ENCODE measurements at regions not wholly inside any gene's neighbourhood (a gene's known extent, or its start where the extent isn't known, plus 50 kb on each side); places are given as distances from the start of the nearest gene placed in this dataset.
"Not testable (repeated sequence)": the region's sequence is repeated elsewhere in the genome, so short reads cannot be mapped to it uniquely, and the experiment has no call there.

DNA sequence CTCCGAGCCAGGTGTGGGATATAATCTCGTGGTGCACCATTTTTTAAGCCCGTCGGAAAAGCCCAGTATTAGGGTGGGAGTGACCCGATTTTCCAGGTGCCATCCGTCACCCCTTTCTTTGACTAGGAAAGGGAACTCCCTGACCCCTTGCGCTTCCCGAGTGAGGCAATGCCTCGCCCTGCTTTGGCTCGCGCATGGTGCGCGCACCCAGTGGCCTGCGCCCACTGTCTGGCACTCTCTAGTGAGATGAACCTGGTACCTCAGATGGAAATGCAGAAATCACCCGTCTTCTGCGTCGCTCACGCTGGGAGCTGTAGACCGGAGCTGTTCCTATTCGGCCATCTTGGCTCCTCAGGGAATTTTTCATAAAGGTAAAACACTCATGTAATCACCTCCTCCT, 63.9 kb downstream of the RWDD3 start:
- DNase-seq (ENCODE audit: low spot score); H3K4me1 Mint-ChIP-seq (ENCODE audit: low read depth); H3K4me3 Mint-ChIP-seq; H3K36me3 Mint-ChIP-seq (ENCODE audit: low read depth); H3K27me3 Mint-ChIP-seq (ENCODE audit: low read depth); H3K9me3 Mint-ChIP-seq; H3K27ac Mint-ChIP-seq: not testable (repeated sequence)

DNA sequence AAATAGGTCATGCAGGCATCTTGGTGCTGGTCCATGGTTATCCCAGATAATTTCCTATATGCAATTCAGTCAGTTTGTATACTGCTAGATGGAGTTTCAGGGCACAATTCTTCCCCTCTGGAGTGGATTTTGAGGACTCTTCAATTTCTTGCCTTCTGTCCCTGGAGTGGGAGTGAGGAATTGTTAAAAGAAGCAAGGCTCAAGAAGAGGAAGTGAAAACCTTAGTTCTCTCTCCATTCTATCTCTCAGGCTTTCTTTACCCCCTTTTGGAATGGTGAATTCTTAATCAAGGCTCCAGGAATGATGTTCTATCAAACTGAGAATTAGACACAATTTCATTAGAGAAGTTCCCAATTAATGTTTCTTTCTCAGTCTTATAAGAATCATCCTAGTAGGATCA, 67.1 kb downstream of the RWDD3 start:
- Mint-ChIP-seq H3K4me3 (no peak overlapping the region), H3K27me3 (ENCODE audit: low read depth) (no peaks in the 10 kb centered on the region), H3K4me1 (ENCODE audit: low read depth) (no peaks in the 10 kb centered on the region), H3K36me3 (ENCODE audit: low read depth) (no peaks in the 10 kb centered on the region), H3K9me3 (no peaks in the 10 kb centered on the region), H3K27ac (no peak overlapping the region)
- no peak for DNase-seq (ENCODE audit: low spot score)

DNA sequence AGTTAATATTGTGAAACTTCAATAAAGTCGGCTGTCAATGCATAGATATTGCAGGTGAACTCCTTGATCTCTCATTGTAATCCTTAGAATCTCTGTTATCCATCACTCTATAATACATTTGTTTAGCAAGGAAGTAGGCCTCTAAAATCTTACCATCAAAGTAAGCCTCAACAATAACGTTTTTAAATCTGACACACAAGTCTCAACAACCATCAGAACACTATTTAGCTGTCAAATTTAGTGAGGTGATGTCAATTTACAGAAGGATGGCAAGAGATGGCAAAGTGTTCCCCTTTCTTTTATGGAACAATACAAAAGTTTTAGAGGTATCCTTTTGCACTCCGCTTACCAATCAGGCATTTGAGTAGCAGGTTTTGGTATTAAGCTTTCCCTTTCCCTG, 67.6 kb downstream of the RWDD3 start:
- H3K27ac Mint-ChIP-seq = no peak overlapping the region
- H3K4me1 Mint-ChIP-seq (ENCODE audit: low read depth) = no peaks in the 10 kb centered on the region
- no peaks in the 10 kb centered on the region for H3K36me3 Mint-ChIP-seq (ENCODE audit: low read depth)
- H3K27me3 Mint-ChIP-seq (ENCODE audit: low read depth) = no peaks in the 10 kb centered on the region
- no peak for DNase-seq (ENCODE audit: low spot score)
- no peak overlapping the region for H3K4me3 Mint-ChIP-seq
- H3K9me3 Mint-ChIP-seq = no peaks in the 10 kb centered on the region

DNA sequence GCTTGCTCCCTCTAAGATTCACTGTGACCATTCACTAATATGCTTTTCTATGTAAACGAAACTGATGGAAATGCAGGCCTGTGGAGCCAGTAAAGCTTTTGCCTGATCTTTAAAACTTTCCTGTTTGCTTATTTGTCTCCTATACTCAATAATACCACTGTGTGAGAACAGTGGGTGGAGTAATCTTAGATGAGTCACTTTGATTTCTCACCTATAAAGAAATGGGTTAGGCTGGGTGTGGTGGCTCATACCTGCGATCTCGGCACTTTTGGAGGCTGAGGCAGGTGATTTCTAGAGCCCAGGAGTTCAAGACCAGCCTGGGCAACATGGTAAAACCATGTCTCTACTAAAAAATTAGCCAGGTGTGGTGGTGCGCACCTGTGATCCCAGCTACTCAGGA, 70.8 kb downstream of the RWDD3 start:
- Mint-ChIP-seq H3K27ac (no peak overlapping the region), H3K36me3 (ENCODE audit: low read depth) (no peaks in the 10 kb centered on the region), H3K9me3 (no peaks in the 10 kb centered on the region), H3K4me1 (ENCODE audit: low read depth) (no peaks in the 10 kb centered on the region), H3K4me3 (no peak overlapping the region), H3K27me3 (ENCODE audit: low read depth) (no peaks in the 10 kb centered on the region)
- DNase-seq (ENCODE audit: low spot score) = no peak

DNA sequence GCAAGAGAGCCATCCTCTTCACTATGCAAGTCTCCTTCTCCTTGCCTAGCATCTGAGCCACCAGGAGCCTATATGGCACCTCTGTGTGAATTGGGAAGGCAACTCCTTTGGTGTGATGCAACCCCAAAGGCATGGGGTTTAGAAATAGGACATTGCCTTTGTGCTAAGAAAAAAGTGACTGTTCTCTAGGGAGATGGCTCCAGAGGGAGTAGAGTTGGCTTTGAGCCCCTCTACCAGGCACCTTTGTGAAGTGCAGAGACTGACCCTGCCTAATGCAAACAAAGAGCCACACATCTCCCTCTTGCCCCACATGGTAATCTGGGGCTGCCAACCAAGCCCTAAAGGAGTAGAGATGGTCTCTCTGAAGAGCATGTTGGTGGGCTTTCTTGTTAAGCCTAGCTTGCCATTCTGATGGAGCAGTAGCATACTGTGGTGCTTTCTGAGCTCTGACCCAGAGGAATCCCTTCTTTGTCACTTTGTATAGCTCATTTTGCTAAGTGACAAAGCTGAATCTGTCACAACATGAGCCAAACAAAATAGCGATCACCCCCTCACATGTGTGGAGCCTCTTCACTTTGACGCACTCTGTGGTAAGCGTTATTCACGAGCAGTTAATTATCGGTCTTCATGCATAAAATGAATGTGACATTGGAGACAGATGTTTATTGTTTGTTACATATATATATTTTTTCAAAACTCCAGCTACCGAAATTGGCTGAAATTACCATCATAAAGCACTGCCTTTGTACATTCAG, 74.4 kb downstream of the RWDD3 start:
- Mint-ChIP-seq H3K4me3 (no peak overlapping the region), H3K9me3 (no peaks in the 10 kb centered on the region), H3K4me1 (ENCODE audit: low read depth) (no peaks in the 10 kb centered on the region), H3K27me3 (ENCODE audit: low read depth) (no peaks in the 10 kb centered on the region), H3K36me3 (ENCODE audit: low read depth) (no peaks in the 10 kb centered on the region), H3K27ac (no peak overlapping the region)
- DNase-seq (ENCODE audit: low spot score) = no peak

DNA sequence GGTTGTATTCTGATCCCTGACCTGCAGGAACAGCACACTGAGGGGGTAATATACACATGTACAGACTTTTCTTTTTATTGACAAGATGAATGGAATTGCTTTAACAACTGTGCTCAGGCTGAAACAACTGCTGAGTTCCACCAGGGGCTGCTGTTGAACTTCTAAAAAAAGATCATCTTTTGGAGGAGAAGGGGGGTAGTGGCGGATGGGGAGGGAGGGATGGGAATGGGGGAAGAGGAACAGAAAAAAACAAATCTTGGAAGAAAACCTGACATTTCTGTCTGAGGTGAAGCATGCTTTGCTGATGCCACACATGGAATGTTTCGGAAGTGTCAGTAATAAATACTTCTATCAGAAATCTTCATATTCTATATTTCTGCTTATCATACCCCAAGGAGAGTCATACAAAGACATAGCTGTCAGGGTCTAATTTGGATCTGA, 75.0 kb downstream of the RWDD3 start:
- Mint-ChIP-seq H3K4me3 (no peak overlapping the region), H3K36me3 (ENCODE audit: low read depth) (no peaks in the 10 kb centered on the region), H3K27ac (no peak overlapping the region), H3K9me3 (no peaks in the 10 kb centered on the region), H3K4me1 (ENCODE audit: low read depth) (no peaks in the 10 kb centered on the region), H3K27me3 (ENCODE audit: low read depth) (no peaks in the 10 kb centered on the region)
- no peak for DNase-seq (ENCODE audit: low spot score)

DNA sequence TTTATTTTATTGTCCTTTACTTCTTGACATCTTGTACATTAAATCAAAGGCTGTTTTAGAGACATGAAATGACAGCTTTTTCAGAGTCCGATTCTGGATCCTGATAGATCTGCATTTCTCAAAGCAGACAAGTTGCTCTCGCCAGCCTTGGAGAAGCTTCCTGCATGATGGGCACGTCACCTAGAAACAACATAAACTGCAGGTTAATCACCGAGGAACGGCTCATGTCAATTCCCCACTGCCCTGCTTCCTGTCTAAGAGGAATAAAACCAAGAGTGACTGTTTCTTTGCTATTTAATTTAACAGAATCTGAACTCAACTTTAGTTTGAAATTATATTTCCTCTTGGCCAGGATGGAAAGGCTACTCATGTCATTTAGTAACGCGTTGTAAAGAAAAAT, 77.0 kb downstream of the RWDD3 start:
- H3K4me1 Mint-ChIP-seq (ENCODE audit: low read depth) = no peaks in the 10 kb centered on the region
- no peak overlapping the region for H3K27ac Mint-ChIP-seq
- no peak for DNase-seq (ENCODE audit: low spot score)
- H3K36me3 Mint-ChIP-seq (ENCODE audit: low read depth) = no peaks in the 10 kb centered on the region
- no peaks in the 10 kb centered on the region for H3K27me3 Mint-ChIP-seq (ENCODE audit: low read depth)
- no peak overlapping the region for H3K4me3 Mint-ChIP-seq
- no peaks in the 10 kb centered on the region for H3K9me3 Mint-ChIP-seq

DNA sequence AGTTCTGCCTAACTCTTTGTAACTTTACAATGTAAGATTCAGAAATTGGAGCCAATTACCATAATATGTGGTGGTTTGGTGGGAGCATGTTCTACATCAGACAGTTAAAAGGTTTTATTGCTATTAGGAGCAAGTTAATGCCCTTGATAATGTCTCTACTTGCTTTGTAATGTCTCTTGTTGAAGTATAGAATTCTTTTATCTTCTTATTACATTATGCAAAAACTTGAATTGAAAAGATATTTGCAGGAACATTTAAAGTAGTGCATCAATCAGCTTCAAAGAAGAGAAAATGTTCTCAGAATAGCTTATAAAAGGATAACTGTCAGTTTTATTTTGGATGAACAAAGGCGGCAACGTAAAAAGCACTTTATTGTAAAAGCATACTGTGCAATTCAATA, 77.8 kb downstream of the RWDD3 start:
- DNase-seq (ENCODE audit: low spot score) = no peak
- no peak overlapping the region for H3K4me3 Mint-ChIP-seq
- H3K36me3 Mint-ChIP-seq (ENCODE audit: low read depth) = no peaks in the 10 kb centered on the region
- H3K9me3 Mint-ChIP-seq = no peaks in the 10 kb centered on the region
- H3K27ac Mint-ChIP-seq = no peak overlapping the region
- no peaks in the 10 kb centered on the region for H3K27me3 Mint-ChIP-seq (ENCODE audit: low read depth)
- no peaks in the 10 kb centered on the region for H3K4me1 Mint-ChIP-seq (ENCODE audit: low read depth)

DNA sequence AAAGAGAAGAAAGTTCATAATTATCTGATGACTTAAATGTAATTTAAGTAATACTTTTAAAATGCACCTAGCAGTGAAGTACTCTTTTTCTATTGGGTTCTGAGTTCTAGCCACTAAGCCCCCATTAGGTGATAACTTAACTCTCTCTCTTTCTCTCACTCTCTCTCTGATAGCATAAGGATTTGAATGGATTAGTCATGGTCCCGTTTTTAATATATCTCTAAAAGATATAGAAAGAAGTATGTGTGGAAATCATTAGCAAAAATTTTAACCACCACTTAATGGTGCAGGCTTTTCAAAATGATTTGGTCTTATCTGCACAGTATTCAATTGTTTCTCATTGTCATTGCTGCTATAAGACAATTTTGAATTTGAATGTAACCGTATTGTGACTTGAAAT, 78.2 kb downstream of the RWDD3 start:
- no peak for DNase-seq (ENCODE audit: low spot score)
- Mint-ChIP-seq H3K36me3 (ENCODE audit: low read depth) (no peaks in the 10 kb centered on the region), H3K27me3 (ENCODE audit: low read depth) (no peaks in the 10 kb centered on the region), H3K9me3 (no peaks in the 10 kb centered on the region), H3K4me1 (ENCODE audit: low read depth) (no peaks in the 10 kb centered on the region), H3K4me3 (no peak overlapping the region), H3K27ac (no peak overlapping the region)

DNA sequence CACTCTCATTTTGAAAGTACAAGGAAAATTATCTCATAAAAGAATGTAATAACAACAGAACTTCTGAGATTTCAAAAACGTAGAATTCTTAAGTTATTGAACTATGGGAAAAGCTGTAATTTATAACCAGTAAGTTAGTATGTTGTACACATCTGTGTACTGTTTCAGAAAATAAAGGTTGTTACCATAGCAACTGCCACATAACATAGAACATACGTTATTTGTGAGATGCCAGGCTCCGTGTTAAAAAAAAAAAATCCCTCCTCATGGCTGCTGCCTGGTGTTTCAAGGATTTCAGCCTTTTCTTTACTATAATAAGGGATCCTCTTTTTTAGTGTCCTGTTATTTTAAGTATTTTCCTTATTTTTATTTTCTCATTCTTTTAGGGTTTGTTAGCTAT, 79.5 kb downstream of the RWDD3 start:
- Mint-ChIP-seq H3K36me3 (ENCODE audit: low read depth) (no peaks in the 10 kb centered on the region), H3K27ac (no peak overlapping the region), H3K4me3 (no peak overlapping the region), H3K9me3 (no peaks in the 10 kb centered on the region), H3K27me3 (ENCODE audit: low read depth) (no peaks in the 10 kb centered on the region), H3K4me1 (ENCODE audit: low read depth) (no peaks in the 10 kb centered on the region)
- DNase-seq (ENCODE audit: low spot score) = no peak

DNA sequence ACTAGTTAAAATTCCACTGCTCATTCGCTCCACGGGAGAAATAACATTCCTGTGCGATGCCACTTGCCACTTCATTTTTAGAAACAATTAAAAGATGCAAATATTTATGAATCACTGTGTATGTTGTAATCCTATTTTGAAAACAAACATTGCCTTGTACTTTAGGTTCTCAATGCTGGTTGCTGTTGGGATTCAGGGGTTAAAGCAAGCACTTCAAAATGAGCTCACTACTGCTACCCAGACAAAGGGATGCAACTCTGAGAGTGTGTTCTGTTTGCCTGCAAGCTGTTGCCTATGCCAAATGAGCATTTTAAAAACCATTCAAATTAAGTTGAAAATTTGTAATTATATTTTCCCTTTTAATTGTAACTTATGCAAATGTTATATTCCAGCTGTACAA, 87.5 kb downstream of the RWDD3 start:
- Mint-ChIP-seq H3K4me1 (ENCODE audit: low read depth) (no peaks in the 10 kb centered on the region), H3K4me3 (no peak overlapping the region), H3K9me3 (no peaks in the 10 kb centered on the region), H3K36me3 (ENCODE audit: low read depth) (no peaks in the 10 kb centered on the region), H3K27ac (no peak overlapping the region), H3K27me3 (ENCODE audit: low read depth) (no peaks in the 10 kb centered on the region)
- no peak for DNase-seq (ENCODE audit: low spot score)

DNA sequence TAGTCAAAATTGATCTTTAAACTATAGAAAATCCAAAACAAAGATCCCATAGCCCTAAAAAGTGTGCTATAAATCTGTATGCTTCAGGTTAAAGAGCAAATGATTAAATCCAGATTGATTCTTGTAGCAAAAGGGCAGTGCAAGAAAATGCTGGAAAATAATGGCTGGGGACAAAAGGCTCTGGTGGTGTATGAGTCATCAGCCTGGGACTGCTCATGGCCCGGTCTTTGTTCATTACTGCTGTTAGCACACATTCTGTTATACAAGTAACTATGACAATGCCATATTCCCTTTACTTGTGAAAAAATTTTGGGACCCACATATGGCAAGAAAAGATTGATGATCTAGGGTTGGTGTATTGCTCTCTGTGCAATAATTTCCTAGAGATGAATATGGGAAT, 89.1 kb downstream of the RWDD3 start:
- no peak overlapping the region for H3K27ac Mint-ChIP-seq
- no peaks in the 10 kb centered on the region for H3K27me3 Mint-ChIP-seq (ENCODE audit: low read depth)
- no peak for DNase-seq (ENCODE audit: low spot score)
- H3K4me1 Mint-ChIP-seq (ENCODE audit: low read depth) = no peaks in the 10 kb centered on the region
- no peak overlapping the region for H3K4me3 Mint-ChIP-seq
- no peaks in the 10 kb centered on the region for H3K9me3 Mint-ChIP-seq
- H3K36me3 Mint-ChIP-seq (ENCODE audit: low read depth) = no peaks in the 10 kb centered on the region

DNA sequence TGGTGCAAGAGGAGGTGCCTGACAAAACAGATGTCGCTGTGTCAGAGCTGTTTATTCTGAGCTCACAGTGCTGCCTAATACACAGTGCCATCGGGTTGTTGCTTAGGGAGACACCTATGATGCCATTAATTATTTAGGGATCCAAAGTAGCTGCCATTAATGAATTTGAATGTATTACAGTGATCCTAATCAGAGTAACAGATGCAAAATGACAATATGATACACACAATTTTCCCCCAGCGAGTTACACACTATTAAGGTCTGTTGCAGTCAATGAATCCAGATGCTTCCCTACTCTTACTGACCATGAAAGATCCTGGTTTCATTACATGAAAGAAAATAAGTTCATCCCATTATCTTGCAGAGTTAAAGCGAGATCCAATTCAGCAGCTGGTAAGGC, 91.3 kb downstream of the RWDD3 start:
- Mint-ChIP-seq H3K36me3 (ENCODE audit: low read depth) (no peaks in the 10 kb centered on the region), H3K4me1 (ENCODE audit: low read depth) (no peaks in the 10 kb centered on the region), H3K27me3 (ENCODE audit: low read depth) (no peaks in the 10 kb centered on the region), H3K4me3 (no peak overlapping the region), H3K9me3 (no peaks in the 10 kb centered on the region), H3K27ac (no peak overlapping the region)
- DNase-seq (ENCODE audit: low spot score) = no peak

DNA sequence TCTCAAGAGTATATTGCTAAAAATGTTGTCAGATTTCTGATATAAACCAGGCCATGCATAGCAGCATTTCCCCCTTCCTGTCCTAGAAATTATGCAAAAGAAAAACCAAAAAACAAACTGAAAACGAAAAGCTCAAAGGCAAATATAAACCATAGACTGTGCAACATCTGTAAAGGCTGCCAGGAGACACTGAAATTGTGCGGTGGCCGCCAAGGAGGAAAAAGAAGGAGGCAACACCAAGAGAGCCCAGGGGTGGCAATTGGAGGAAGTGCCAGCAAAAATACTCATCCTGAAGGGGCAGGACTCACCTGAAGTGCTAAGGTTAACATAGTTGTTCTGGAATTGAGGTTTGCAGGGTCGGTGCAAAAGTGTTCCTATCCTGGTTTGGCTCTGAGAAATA, 92.0 kb downstream of the RWDD3 start:
- Mint-ChIP-seq H3K27me3 (ENCODE audit: low read depth) (no peaks in the 10 kb centered on the region), H3K4me3 (no peak overlapping the region), H3K27ac (no peak overlapping the region), H3K9me3 (no peaks in the 10 kb centered on the region), H3K36me3 (ENCODE audit: low read depth) (no peaks in the 10 kb centered on the region), H3K4me1 (ENCODE audit: low read depth) (no peaks in the 10 kb centered on the region)
- no peak for DNase-seq (ENCODE audit: low spot score)

DNA sequence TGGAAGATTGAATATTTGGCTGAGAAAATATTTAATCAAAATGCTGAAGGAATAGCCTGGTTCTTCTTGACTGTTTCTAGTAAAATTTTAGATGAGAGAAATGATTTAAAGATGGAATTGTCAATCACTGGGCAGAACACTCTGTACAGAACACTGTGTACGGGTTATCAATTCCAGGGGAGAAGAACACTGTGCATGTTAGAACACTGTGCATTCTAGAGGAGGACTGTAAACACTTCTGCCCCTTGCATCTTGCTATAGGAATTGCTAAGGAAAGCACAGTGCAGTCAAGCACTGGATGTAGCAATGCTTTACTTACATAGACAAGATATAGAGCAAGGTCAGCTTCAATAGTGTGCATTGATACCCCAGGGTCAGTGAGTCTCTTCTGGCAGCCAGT, 98.7 kb downstream of the RWDD3 start:
- DNase-seq (ENCODE audit: low spot score) = no peak
- H3K36me3 Mint-ChIP-seq (ENCODE audit: low read depth) = no peaks in the 10 kb centered on the region
- no peak overlapping the region for H3K4me3 Mint-ChIP-seq
- H3K4me1 Mint-ChIP-seq (ENCODE audit: low read depth) = no peaks in the 10 kb centered on the region
- no peaks in the 10 kb centered on the region for H3K9me3 Mint-ChIP-seq
- H3K27ac Mint-ChIP-seq = no peak overlapping the region
- no peaks in the 10 kb centered on the region for H3K27me3 Mint-ChIP-seq (ENCODE audit: low read depth)
